NCI-H2171 (cell line): ENCODE measurements at regions not wholly inside any gene's neighbourhood (a gene's known extent, or its start where the extent isn't known, plus 50 kb on each side); places are given as distances from the start of the nearest gene placed in this dataset.

Source experiments
- DNase-seq: peaks from one replicate; lab custom pipeline; 2025; lab: John Stamatoyannopoulos, UW

- peak; percentile 36 for DNase-seq
Observed at GRCh38 chr16:11401161-11402050, 56.1 kb downstream of the RMI2 start.

DNA sequence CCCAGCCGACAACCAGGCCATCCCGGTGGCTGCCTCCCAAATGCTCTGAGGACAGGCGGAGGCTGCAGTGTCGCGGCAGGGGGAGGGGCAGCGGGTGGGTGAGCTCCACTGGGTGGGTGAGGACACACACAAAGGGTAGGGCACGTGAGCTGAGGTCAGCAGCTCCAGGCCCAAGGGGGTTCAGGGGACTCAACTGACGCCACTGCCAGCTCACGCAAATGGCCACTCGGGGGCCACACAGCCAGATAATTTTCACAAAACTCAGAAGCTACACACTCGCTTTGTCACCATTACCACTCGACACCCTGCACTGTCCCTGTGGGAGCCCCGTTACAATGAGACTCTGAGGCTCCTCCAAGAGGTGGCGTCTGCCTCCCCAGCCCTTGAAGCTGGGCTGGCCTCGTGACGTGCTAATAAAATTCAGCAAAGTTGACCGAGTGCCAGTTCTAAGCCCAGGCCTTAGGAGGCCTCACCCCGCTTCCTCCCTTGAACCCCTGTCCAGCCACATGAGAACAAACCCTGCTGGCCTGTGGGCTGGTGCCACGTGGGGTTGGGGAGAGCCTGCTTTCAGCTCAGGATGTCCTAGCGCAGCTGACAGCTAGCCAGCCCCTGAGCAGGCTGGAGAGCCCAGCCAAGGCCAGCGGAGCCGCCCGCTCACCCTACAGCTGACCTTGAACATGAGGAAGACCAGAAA is 56.9 kb downstream of the RMI2 start:
- DNase-seq = no peak

GRCh38 chr16:11402745-11403533 is 57.7 kb downstream of the RMI2 start:
- DNase-seq = no peak

GRCh38 chr16:11403534-11403795 is 58.2 kb downstream of the RMI2 start:
- DNase-seq = no peak

GRCh38 chr16:11403920-11404319 is 58.7 kb downstream of the RMI2 start:
- no peak for DNase-seq

DNA sequence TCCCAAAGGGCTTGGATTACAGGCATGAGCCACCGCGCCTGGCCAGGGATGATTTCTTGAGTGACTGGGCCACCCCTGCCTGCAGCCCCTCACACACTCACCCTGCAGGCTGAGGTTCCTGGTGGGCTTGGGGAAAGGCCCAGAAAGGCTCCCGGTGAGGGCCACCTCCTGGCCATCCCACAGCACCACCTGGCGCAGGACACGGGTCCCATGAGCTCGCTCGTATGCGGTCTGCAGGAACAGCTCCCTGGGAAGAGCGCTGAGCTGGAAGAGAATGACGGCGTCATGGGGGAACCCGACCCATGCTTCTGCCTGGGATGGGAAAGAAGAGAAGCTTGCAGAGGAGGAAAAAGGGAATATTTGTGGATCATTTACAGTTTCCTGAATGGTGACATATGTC is 59.3 kb downstream of the RMI2 start:
- DNase-seq = peak; percentile 29

DNA sequence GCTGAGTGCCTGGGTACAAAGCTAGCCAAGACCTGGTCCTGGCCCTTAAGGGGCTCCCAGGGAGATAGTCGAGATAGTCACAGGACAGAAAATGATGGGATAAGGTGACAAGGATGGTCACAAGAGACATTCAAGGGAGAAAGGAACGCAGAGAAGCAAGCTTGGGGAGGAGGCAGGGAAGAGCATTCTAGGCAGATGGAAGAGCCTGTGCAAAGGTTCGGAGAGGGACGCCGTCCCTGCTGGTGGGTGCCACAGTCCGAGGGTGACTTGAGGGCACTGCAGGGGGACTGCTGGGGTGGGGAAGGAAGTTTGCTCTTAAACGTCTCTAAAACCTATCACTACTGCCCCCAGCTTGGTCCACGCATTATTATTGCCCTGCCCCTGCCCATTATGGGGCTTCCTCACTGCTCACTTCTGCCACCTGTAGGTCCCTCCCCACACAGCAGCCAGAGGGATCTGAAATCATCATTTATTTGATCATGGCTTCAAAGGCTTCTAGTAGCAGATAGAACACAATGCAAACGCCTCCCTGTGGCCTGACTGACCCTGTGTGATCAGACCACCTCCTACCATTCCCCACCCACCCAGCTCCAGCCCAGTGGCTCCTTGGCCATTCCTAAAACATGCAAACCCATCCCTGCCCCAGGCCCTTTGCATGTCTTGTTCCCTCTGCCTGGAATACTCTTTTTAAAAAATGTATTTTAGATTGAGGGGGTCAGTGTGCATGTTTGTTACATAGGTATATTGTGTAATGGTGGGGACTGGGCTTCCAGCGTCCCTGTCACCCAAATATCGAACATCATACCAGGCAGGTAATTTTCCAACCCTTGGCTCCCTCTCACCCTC is 60.3 kb downstream of the RMI2 start:
- no peak for DNase-seq

DNA sequence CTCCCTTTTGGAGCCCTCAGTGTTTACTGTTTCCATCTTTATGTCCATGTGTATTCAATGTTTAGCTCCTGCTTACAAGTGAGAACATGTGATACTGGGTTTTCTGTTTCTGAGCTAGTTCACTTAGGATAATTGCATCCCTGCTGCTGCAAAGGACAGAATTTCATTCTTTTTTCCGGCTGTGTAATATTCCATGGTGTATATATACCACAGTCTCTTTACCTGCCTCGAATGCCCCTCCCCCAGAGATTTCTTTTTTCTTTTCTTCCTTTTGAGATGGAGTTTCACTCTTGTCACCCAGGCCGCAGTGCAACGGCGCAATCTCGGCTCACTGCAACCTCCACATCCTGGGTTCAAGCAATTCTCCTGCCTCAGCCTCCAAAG is 60.9 kb downstream of the RMI2 start:
- no peak for DNase-seq

DNA sequence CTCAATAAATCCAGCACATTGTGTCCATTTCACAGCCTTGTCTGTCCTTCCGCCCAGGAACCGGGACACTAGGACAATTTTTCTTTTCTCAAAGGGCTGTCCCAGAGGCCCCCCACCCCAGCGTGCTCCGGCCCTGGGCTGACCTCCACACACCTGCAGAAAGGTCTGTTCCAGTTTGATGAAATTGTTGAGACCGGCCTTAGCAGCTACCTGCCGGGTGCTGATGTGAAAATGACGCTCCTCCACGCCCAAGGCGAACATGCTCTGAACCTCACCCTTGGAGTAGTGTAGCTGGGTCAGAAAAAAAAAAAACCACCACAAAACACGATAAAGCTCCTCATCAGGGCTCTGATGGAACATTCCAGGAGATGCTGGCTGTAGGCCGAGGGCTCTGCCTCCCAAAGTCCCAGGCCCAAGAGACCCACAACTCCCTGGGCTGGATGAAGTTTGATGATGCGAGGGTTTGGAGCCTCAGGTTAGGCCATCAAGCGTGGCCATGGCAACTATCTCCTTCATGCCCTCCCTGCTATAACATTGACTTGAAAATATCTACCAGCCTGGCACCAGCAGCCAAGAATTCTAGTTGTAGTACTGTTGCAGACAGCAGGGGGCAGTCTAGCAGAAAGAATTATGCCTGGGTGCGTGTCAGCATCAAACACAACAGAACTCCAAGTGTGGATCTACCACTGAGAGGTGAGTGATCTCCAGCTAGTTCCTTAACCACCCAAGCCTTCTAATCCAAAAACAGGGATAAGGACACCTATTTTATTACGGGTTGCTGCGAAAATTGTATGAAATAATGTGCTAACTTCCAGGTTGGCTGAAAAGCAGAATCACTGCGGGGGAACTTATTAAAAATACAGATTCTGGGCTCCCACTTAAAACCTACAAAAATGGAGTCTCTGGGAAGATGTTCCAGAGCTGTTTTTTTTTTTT is 62.1 kb downstream of the RMI2 start:
- peak; percentile 61 for DNase-seq

- DNase-seq = no peak
Observed at GRCh38 chr16:11408216-11408615, 63.0 kb downstream of the RMI2 start.

DNA sequence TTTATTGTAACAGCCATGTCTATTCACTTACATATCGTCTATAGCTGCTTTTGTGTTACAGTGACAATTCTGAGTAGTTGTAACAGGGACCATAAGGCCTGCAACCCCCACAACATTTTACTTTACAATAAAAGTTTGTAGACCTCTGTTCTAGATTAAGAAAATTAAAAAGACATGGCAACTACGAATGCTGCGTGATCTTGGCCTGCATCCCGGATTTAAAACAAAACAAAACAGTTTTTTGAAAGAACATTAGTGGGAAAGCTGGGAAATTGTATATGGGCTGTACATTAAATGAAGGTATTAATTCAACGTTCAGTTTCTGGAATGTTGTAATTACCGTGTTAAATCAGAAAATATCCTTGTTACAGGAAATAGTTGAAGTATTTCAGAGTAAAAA is 64.1 kb downstream of the RMI2 start:
- no peak for DNase-seq

DNA sequence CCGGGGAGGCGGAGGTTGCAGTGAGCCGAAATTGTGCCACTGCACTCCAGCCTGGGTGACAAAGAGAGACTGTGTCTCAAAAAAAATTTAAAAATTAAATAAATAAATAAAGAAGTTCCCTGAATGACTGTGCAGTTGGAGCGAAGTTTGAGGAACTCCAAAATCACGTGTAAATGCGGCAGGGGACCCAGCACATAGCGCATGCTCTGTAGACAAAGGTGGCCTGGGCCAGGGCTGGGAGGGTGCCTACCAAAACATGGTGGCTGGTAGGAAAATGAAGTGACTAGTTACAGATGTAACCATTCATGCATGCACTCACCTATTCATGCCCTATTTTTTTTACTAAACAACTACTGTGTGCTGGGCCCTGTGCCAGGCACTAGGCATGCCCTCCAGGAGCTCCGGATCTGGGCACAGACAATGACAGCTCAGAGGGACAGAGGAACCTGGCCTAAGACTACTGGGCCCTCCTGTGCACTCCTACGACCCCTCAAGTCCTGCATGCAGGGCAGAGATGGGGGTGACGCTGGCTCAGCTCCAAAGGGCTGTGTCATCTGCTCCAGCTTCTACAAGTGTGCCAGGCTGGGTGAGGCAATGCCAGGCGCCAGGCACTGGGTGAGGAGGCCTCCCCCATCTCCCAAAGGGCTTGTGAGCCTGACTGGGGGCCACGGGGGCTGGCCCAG is 65.3 kb downstream of the RMI2 start:
- peak; percentile 48 for DNase-seq

DNA sequence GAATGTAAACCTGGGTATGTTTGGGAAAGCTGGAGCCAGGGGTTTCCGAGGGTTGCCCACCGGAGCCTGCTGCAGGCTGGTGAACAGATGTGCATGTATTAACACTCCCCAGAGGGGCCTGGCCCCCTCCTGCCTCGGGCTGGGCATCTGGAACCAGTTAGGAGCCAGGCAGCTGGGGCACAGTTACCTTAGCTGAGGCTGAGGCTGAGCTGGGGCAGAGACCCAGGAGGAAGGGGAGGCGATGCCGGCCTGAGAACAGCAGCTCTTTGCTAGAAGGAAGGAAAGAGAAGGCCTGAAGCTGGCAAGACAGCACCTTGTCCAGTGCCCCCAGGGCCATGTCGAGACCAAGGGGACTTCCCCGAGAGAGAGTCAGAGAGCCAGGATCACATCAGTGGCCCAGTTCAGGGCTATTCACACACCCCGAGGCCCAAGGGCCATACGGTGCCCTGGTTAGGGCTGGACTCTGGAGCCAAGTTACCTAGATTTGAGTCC is 65.8 kb downstream of the RMI2 start:
- DNase-seq = peak; percentile 91

GRCh38 chr16:11412175-11412904 is 67.1 kb downstream of the RMI2 start:
- no peak for DNase-seq

- no peak for DNase-seq
Observed at GRCh38 chr16:11412965-11413887, 68.0 kb downstream of the RMI2 start.

- no peak for DNase-seq
Observed at GRCh38 chr16:11413907-11414595, 68.8 kb downstream of the RMI2 start.
